ENCODE measurements at regions not wholly inside any gene's neighbourhood (a gene's known extent, or its start where the extent isn't known, plus 50 kb on each side); places are given as distances from the start of the nearest gene placed in this dataset.

- ATAC-seq (ENCODE audit: low FRiP score) (peak; percentile 19), DNase-seq (ENCODE audit: low spot score) (no peak)
- TF ChIP-seq CTCF (IDR thresholded peaks at IDR 0.05) = no peak
Measured at GRCh38 chr1:239817276-239817675, 274.4 kb upstream of the FMN2 start.

GRCh38 chr1:239817801-239818200 is 273.9 kb upstream of the FMN2 start:
- DNase-seq (ENCODE audit: low spot score) = no peak
- TF ChIP-seq CTCF (IDR thresholded peaks at IDR 0.05) = no peak
- no peak for ATAC-seq (ENCODE audit: low FRiP score)

- no peak for TF ChIP-seq CTCF (IDR thresholded peaks at IDR 0.05)
- DNase-seq (ENCODE audit: low spot score) (no peak), ATAC-seq (ENCODE audit: low FRiP score) (no peak)
Measured at GRCh38 chr1:239819096-239819495, 272.6 kb upstream of the FMN2 start.

GRCh38 chr1:239819756-239820250 is 271.9 kb upstream of the FMN2 start:
- no peak for DNase-seq (ENCODE audit: low spot score)
- no peak for ATAC-seq (ENCODE audit: low FRiP score)
- TF ChIP-seq CTCF (IDR thresholded peaks at IDR 0.05) = no peak

- ATAC-seq (ENCODE audit: low FRiP score) (no peak), DNase-seq (ENCODE audit: low spot score) (no peak)
- no peak for TF ChIP-seq CTCF (IDR thresholded peaks at IDR 0.05)
Measured at GRCh38 chr1:239823852-239824251, 267.8 kb upstream of the FMN2 start.

- TF ChIP-seq CTCF (IDR thresholded peaks at IDR 0.05) = no peak
- ATAC-seq (ENCODE audit: low FRiP score) (no peak), DNase-seq (ENCODE audit: low spot score) (no peak)
Measured at GRCh38 chr1:239826211-239826610, 265.5 kb upstream of the FMN2 start.

GRCh38 chr1:239826736-239827135 is 264.9 kb upstream of the FMN2 start:
- ATAC-seq (ENCODE audit: low FRiP score) (no peak), DNase-seq (ENCODE audit: low spot score) (no peak)
- no peak for TF ChIP-seq CTCF (IDR thresholded peaks at IDR 0.05)

Data from omental fat pad (tissue), 3 donors.